ENCODE measurements at regions not wholly inside any gene's neighbourhood (a gene's known extent, or its start where the extent isn't known, plus 50 kb on each side); places are given as distances from the start of the nearest gene placed in this dataset.
"Not testable (repeated sequence)": the region's sequence is repeated elsewhere in the genome, so short reads cannot be mapped to it uniquely, and the experiment has no call there.

- FAIRE-seq (no peak), DNase-seq (ENCODE audit: low read depth in 1 of 2, low spot score in 1 of 2) (no peak), ATAC-seq (no peak)
- no peak overlapping the region for H3K27ac ChIP-seq
- CTCF ChIA-PET, result interaction anchor here (0.9 kb wide), 1 partner anchor 8 kb away, joined by 3 read pairs; no protein-coding TSS in a partner anchor
- POLR2A ChIA-PET, result no interaction called here
- no peak overlapping the region for H3K4me2 ChIP-seq
- H3K4me1 ChIP-seq, result no peaks in the 10 kb centered on the region
- TF ChIP-seq RNF2 (IDR thresholded peaks at IDR 0.05; ENCODE audit: borderline replicate concordance, low read depth) (no peak), CBX8 (IDR thresholded peaks at IDR 0.05) (no peak), MAFK (IDR thresholded peaks at IDR 0.05; ENCODE audit: partially characterized antibody) (no peak), RCOR1 (IDR thresholded peaks at IDR 0.05; ENCODE audit: low read depth, low read length) (no peak), CTCF (IDR thresholded peaks at IDR 0.05) (no peak), CEBPB (IDR thresholded peaks at IDR 0.05) (no peak), ZC3H11A (IDR thresholded peaks at IDR 0.05) (no peak), FOSL2 (IDR thresholded peaks at IDR 0.05) (no peak), FOSL2 (CRISPR knock-in tag; IDR thresholded peaks at IDR 0.05) (no peak), GATA3 (IDR thresholded peaks at IDR 0.05; ENCODE audit: borderline replicate concordance) (no peak), JUN (IDR thresholded peaks at IDR 0.05) (no peak), ESRRA (IDR thresholded peaks at IDR 0.05; ENCODE audit: borderline replicate concordance, low read length) (no peak), FOSB (CRISPR knock-in tag; IDR thresholded peaks at IDR 0.05) (no peak), MYC (IDR thresholded peaks at IDR 0.05; ENCODE audit: borderline replicate concordance, low read length) (no peak), E2F6 (IDR thresholded peaks at IDR 0.05; ENCODE audit: borderline replicate concordance, low read depth) (no peak)
- TF ChIP-seq, protein P1, sequence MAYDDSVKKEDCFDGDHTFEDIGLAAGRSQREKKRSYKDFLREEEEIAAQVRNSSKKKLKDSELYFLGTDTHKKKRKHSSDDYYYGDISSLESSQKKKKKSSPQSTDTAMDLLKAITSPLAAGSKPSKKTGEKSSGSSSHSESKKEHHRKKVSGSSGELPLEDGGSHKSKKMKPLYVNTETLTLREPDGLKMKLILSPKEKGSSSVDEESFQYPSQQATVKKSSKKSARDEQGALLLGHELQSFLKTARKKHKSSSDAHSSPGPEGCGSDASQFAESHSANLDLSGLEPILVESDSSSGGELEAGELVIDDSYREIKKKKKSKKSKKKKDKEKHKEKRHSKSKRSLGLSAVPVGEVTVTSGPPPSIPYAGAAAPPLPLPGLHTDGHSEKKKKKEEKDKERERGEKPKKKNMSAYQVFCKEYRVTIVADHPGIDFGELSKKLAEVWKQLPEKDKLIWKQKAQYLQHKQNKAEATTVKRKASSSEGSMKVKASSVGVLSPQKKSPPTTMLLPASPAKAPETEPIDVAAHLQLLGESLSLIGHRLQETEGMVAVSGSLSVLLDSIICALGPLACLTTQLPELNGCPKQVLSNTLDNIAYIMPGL (CRISPR knock-in tag; IDR thresholded peaks at IDR 0.05; ENCODE audit: borderline replicate concordance), result no peak
- TF ChIP-seq, protein P2, sequence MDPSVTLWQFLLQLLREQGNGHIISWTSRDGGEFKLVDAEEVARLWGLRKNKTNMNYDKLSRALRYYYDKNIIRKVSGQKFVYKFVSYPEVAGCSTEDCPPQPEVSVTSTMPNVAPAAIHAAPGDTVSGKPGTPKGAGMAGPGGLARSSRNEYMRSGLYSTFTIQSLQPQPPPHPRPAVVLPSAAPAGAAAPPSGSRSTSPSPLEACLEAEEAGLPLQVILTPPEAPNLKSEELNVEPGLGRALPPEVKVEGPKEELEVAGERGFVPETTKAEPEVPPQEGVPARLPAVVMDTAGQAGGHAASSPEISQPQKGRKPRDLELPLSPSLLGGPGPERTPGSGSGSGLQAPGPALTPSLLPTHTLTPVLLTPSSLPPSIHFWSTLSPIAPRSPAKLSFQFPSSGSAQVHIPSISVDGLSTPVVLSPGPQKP (IDR thresholded peaks at IDR 0.05; ENCODE audit: low read depth, low read length), result no peak
- no peak overlapping the region for H3K4me3 ChIP-seq
- no peaks in the 10 kb centered on the region for H3K9me3 ChIP-seq
Observed at GRCh38 chr5:155154973-155155372, 141.4 kb downstream of the KIF4B start.

- H3K4me3 ChIP-seq; H3K27ac ChIP-seq; DNase-seq (ENCODE audit: low read depth in 1 of 2, low spot score in 1 of 2); POLR2A ChIA-PET; H3K4me1 ChIP-seq; H3K4me2 ChIP-seq; FAIRE-seq; H3K9me3 ChIP-seq; ATAC-seq: not testable (repeated sequence)
- CTCF ChIA-PET, result interaction anchor here (0.6 kb wide), 1 partner anchor 47 kb away, joined by 3 read pairs; no protein-coding TSS in a partner anchor
- 0% methylated on average over 5 of the region's 7 CpGs for WGBS (ENCODE audit: missing lambda C conversion rate)
Observed at GRCh38 chr5:155163084-155163483, 149.5 kb downstream of the KIF4B start.

DNA sequence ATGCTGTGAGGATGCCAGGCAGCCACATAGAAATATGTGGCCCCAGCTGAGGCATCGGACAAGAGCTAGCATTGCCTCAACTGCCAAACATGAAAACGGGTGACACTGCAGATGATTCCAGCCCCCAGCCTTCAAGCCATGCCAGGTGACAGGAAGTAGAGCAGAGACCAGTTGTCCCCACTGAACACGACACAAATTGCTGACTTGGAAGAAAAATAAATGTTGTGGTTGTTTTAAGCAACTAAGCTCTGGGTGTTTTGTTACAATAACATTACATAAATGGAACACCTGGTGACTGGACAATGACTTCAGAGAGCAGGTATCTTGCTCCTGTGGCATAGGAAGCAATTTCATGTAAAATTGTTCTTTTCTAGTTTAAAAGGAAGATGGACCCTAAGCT lies 154.2 kb downstream of the KIF4B start:
- no peak for FAIRE-seq
- CTCF ChIA-PET, result no interaction called here
- POLR2A ChIA-PET, result no interaction called here
- H3K4me2 ChIP-seq, result no peak overlapping the region
- no peak for ATAC-seq
- H3K4me3 ChIP-seq, result no peak overlapping the region
- TF ChIP-seq MAFK (IDR thresholded peaks at IDR 0.05; ENCODE audit: partially characterized antibody), result peak; percentile 59
- no peak for TF ChIP-seq TFCP2L1 (CRISPR knock-in tag; IDR thresholded peaks at IDR 0.05)
- no peak for DNase-seq (ENCODE audit: low read depth in 1 of 2, low spot score in 1 of 2)
- WGBS (ENCODE audit: missing lambda C conversion rate), result 23% methylated on average over 3 of the region's 3 CpGs
- H3K4me1 ChIP-seq, result no peaks in the 10 kb centered on the region
- peaks cover 5% of the 10 kb centered on the region; the same call in 1 of the 3 replicates for H3K9me3 ChIP-seq
- H3K27ac ChIP-seq, result no peak overlapping the region

All from A549 (cell line).